ENCODE measurements at regions not wholly inside any gene's neighbourhood (a gene's known extent, or its start where the extent isn't known, plus 50 kb on each side); places are given as distances from the start of the nearest gene placed in this dataset.
"Not testable (repeated sequence)": the region's sequence is repeated elsewhere in the genome, so short reads cannot be mapped to it uniquely, and the experiment has no call there.

DNA sequence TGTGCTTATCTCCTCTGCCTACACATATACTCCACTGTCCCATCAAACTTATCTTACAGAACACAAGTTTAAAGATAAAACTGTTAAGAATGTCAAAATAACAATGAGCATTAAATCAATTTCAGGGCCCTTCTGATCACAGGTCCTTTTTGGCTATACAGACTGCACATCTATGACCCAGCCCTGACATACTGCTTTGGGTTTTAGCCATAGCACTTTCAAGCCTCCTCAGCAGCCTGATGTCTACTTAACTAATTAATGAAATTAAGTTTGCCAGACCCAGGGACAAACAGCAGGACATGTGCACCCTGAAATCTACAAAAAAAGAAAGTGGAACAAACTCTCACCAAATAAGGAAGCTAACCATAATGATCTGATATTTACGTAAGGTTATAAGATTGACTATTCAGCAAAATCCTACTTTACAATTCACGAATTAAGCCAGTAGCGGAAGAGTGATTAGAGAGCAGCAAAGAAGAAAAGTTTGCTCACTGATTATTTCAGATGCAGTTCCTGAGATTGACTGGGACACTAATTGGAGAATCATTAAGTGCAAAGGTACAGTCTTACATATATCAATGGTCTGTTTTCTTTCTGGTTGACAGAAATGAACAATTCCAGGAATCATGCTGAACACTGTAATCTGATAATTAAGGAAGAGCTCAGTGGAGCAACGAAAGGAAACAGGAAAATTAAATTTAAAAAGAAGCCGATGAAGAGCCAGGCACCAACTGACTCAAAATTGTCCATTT lies 669.3 kb upstream of the LRRN3 start:
- no peak for DNase-seq

DNA sequence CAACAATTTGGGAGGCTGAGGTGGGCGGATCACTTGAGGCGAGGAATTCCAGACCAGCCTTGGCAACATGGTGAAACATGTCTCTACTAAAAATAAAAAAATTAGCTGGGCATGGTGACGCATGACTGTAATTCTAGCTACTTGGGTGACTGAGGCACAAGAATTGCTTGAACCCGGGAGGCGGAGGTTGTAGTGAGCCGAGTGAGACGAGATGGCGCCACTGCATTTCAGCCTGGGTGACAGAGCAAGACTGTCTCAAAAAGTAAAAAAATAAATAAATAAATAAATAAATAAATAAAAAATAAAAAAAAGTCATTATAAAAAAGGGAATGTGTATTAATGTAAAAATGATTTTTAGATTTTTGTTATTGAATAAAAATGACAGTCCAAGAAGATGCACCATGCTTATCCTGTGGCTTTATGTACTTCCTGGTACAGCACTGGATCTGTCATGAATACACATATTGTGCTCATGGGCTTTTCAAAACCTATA lies 658.8 kb upstream of the LRRN3 start:
- no peak for DNase-seq

DNA sequence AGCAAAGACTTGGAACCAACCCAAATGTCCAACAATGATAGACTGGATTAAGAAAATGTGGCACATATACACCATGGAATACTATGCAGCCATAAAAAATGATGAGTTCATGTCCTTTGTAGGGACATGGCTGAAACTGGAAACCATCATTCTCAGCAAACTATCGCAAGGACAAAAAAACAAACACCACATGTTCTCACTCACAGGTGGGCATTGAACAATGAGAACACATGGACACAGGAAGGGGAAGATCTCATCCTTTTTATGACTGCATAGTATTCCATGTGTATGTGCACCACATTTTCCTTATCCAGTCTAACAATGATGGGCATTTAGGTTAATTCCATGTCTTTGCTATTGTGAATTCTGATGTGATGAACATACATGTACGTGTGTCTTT lies 652.0 kb upstream of the LRRN3 start:
- DNase-seq: not testable (repeated sequence)

DNA sequence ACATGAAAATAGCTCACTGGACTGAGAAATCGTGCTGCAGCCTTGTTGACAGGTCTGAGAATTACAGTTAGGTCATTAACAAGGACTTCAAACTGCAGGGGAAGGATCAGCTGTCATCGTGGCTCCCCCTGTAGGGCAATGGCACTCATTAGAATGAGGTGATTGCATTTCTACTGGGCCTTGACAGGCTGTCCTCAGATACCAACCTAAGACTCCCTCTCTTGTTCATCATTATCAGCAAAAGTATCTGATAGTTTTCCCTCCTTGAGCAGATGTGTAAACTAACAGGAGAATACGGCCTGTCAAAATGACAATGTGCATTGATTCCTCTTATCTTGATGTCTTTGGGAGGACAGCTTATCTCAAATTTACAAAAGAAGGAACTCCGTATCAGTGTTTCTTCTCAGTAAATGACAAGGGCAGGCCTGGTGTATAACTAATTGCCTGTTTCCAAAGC lies 648.5 kb upstream of the LRRN3 start:
- DNase-seq: no peak

DNA sequence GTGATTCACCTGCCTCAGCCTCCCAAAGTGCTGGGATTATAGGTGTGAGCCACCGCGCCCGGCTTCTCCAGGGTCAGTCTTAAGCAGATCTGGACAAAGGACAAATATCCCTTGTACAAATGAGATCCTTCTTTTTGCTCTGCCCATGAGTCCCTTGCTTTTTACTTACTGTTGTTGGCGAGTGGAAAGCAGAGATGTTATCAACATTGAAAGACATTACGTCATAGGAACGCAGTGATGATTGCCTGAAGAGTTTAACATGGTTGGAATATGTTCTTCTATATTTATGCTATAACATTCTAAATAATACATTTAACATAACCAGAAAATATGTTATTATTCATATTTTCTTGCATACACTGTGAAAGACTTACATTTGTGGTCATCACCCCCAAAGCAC lies 644.3 kb upstream of the LRRN3 start:
- DNase-seq: no peak

DNA sequence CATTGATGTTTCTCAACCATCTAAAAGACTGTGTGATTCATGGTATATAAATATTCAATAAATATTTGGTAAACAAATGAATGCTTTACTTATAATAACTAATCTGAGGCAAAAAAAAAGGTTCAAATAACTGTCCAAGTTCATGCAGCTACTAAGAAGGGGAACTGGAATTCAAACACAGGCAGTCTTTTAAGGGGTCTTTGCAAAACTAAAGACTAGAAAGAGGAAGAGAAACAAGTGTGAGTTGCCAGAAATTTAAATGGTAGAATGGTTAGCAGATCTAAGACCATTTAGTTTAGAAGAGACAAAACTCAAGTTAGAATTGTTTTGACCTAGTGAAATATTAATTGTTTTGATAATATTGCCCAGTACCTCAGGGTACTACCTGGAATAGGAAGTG lies 642.0 kb upstream of the LRRN3 start:
- no peak for DNase-seq

DNA sequence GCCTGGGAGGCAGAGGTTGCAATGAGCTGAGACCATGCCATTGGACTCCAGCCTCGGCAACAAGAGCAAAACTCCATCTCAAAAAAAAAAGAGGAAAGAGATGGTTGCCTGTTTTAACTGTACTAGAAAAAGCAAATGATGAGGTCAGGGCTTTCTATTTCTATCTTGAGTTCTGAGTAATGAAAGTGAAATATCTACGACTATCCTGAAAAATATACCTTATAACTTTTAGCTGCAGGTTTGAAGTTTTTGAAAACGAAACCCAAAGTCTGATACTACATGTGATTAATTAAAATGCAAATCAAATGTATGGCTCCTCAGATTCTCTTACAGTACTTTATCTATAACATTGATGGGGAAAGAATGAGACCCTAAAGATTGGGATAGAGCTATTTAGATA lies 636.2 kb upstream of the LRRN3 start:
- DNase-seq: no peak

DNA sequence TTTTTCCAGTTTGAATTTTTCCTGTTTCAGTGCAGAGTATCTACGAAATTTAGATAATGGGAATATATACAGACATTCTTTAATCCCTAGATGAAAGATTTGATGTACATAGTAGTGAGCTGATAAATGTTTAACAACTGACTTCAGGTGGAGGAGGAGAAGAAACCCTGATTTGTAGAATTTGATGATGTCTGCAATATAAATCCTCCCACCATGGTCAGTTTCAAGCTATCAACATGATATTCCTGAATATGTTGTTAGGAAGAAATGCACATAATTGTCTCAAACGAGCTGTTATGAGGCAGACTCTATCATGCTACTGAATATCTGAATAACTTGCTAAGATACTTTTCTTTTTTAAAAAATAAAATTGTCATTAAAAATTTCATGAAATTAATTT lies 629.3 kb upstream of the LRRN3 start:
- DNase-seq: no peak

DNA sequence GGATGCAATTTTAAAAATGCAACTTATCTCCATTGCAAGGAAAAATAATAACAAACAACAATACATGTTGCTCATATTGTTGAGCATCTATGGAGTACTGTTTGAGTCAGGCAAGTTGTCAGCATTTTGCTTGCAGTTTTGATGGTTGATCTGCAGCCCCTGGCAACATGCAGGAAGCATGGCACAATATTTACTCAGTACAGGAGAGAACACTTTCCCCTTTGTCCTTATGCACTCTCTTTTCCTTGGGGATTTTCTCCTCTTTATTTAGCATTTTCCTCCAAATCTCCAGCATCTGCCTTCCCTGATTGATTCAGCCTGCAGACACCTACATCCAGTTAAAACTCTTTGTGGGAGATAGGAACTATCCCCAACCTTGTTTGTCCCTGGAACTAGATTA lies 620.5 kb upstream of the LRRN3 start:
- no peak for DNase-seq

DNA sequence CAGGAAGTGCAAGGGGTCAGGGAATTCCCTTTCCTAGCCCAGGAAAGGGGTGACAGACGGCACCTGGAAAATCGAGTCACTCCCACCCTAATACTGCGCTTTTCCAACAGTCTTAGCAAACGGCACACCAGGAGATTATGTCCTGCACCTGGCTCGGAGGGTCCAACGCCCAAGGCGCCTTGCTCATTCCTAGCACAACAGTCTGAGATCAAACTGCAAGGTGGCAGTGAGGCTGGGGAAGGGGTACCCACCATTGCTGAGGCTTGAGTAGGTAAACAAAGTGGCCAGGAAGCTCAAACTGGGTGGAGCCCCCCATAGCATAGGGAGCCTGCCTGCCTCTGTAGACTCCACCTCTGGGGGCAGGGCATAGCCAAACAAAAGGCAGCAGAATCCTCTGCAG lies 618.5 kb upstream of the LRRN3 start:
- DNase-seq: not testable (repeated sequence)

DNA sequence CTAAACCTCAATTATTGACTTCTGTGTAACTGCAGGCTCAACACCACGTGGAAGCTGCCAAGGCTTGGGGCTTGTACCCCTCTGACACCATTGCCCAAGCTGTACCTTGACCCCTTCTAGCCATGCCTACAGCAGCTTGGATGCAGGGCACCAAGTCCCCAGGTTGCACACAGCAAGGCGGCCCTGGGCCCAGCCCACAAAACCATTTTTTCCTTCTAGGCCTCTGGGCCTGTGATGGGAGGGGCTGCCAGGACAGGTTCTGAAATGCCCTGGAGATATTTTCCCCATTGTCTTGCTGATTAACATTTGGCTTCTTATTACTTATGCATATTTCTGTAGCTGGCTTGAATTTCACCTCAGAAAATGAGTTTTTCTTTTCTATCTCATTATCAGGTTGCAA lies 610.0 kb upstream of the LRRN3 start:
- DNase-seq: no peak

DNA sequence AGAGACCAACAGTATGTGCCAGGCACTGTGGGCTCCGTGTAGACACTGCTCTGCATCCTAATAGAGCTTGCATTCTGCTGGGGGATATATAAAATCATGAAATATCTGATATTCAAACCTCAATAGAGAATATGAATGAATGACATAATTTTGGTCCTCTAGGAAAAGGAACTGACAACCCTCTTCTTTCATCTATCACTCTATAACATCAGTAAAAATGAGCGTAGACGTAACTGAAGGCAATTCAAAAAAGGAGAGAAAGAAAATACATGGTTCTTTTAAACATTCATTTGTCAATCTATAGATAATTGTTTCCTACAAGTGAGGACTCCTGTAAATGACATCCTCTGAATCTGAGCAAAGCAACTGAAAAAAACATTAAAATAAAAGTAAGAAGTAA lies 607.4 kb upstream of the LRRN3 start:
- no peak for DNase-seq

DNA sequence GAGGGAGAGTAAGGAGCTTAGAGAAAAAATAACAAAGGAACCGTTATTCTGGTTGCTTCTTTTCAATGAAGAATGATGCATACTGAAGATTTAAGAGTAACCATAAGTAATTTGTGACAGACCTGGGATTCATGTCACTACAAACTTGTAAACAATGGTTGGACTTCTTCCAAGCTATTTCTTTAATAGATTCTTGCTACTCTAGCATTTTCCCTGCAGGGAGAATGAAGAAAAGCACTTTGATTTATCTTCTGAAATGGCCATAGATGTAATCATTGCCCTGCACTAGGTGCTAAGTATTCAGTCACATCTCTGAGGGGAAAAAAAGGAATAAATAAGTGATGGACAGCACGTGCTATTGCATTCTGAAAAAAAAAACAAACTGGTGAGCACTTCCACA lies 606.6 kb upstream of the LRRN3 start:
- DNase-seq: no peak

DNA sequence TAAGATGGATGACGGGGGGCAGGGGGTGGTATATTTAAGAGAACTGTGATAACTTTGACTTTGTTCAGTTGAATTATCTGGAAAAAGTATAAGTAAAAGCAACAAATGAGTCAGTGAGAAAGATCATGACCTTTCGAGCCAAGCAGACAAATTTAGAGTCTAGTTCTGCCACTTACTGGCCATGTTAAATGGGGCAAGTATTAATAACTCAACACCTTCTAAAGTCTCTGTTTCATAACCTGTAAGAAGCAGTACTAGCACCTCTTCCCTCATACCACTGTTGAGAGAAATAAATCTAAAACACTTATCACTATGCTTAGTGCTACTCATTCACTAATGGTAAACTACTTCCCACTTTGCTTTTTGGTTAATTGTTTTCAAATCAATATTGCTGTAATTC lies 604.4 kb upstream of the LRRN3 start:
- DNase-seq: no peak

DNA sequence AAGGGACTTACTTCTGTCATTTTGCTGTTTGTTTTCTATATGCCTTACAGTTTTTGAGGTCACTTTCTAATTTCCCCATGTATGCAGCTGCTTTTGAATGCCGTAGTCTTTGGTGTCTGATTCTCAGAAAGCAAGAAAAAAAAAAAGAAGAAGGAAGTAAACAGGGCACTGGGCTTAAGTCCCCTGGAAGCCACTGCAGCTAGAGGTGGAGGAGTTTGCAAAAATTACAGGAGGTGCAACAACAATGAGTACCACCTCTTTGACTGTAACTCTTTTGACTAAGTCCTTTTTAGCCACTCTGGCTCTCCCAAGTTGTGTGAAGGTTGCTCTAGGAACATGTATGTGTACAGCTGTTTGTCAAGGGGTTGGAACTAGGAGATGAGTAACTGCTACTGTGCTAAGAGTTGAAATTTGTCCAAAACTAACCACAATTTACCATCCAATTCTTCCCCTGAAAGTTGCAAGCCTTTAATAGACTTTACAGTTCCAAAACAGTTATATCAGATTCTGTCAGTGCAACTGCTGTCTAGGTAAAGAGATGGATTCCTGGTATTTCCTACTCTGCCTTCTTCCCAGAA lies 588.0 kb upstream of the LRRN3 start:
- no peak for DNase-seq

DNA sequence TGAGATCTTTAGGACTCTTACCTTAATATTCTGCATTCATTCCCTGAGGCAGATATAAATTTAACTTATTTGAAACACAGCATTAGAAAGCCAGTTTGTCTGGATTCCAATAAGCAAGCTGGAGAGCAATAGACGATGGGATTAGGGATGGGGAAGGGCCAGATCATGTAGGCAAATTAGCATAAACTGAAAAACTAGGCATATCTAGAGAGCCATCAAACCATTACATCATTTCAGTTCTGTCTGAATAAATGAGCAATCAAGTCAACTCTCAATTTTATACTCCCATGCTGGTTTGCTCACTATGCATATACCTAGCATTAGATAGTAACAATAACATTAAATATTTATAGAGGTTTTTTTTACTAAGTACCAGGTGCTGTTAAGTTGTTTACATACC lies 583.6 kb upstream of the LRRN3 start:
- DNase-seq: no peak

DNA sequence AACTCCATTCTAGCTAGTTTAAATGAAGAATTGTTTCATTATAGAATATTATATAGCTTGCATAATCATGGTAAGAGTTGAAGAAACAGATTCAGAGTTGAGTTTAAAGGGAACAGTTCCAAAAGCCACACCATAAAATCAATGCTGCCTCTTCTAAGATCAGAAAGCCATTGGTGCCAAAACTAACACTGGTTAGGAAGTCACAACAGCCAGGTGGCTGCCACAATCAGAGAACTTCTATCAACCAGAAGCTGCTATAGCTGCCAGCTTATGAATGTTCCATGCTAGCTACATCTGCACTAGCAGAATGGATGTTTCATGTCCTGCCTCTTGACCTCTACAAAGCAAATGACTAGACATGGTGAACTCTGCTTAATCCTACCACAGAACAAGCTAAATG lies 583.1 kb upstream of the LRRN3 start:
- no peak for DNase-seq

DNA sequence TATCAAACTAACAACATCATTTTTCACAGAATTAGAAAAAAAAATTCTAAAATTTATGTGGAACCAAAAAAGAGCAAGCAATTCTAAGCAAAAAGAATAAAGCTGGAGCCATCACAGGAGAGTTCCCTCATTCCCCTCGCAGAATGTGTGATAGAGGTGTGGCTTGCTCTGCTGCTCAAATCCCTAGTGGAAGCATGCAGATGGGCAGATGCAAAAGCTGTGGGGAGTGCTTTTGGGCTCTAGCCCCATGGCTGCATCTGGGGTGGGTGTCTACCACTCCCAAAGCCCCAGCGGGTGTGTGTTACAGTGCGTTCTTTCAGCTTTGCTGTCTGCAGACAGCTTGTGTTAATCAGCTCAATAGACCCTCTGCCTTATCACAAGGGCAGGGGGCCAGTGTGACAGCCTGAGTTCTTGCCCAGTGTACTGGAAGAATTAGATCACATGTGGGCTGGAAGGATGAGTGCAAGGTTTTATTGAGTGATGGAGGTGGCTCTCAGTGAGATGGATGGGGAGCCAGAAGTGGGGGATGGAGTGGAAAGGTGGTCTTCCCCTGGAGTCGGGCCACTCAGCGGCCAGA lies 575.9 kb upstream of the LRRN3 start:
- DNase-seq: not testable (repeated sequence)

DNA sequence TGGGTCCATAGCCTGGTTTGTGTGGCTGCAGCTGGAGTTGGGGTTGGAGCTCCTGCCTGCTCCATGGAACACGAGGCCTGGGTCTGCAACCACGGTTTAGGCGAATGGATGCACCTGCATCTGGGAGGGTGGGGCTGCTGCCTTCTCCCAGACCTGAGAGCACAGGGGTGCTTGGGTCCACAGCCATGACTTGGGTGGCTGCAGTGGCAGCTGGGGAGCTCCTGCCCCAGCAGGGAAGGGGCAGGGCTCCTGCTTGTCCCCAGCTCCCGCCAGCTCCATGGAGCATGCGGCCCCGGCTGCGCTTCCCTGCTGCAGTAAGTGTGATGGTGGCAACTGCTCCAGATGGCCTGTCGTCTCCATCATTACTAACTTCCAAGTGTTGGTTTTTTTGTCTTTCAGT lies 571.1 kb upstream of the LRRN3 start:
- DNase-seq: no peak

DNA sequence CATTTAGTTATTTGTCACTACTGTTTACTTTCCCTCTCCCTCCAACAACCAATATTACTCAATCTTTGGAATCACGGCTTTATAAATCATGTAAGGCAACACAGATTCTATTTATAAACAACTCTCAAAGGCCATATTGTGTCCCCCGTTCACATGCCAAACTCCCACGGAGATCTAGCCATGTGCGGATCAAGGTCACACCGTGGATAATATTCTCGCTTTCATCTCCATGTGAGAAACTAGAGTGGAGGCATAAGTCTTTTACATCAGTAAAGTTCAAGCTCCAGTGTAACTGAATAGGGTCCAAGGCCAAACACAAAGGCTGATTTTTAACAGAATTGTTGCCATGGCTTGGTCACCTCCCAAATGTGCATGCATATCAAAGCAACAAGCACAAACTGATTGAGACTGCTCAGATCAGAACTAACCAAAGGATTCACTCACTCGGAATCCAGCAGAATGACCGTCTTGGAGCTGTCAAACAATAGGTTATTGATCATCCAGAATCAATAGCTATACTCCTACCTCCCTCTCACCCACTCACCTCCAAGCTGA lies 569.5 kb upstream of the LRRN3 start:
- no peak for DNase-seq

DNA sequence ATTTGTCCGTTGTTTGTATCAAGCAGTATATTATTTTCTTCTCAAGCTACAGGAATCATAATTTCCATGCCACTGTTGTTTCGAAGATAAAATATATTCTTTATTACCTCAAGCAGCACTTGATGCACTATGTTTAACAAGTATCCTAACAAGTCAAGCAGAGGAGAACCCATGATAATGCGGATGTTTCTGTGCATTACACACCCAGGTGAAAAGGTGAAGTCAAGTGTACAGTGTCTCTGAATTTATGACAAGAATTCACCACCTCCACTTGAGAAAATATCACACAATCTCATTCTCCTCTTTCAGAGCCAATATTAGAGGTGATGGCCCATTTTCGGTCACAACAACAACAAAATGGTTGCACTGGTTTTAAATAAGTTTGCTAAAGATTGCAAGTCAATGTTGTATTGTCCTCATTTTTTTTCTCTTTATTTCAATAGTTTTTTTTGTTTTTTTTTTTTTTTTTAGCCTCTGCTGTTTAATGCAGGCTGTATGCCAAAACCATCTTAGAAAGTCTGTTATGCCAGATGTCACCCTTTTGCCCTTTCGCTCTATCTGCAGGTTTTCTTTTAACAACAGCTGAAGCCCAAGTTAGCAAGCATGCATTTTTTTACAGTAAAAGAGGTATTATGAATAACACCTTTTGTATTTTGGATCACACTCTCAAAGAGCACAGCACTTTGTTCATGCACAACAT lies 568.7 kb upstream of the LRRN3 start:
- DNase-seq: no peak

DNA sequence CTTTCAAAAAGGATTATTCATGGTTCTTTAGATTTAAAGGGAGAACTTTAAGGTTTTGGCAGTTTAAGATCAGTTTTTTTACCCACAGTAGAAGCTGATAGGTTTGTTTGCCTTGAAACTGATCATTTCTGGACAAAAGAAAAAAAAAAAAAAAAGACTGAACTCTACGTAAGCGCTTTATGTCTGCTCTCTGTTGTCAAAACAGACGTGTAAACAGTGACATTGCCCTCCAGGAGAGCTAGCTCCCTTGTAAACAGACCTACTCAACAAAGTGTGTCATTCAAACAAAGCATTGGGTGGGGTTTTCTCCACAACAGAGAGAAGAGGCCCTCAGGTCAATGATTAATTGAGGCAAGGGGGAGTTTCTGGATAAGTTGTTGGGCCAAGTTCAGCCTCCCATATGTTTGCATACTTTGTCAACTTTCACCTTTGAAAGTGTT lies 568.1 kb upstream of the LRRN3 start:
- no peak for DNase-seq

Data from anterior cingulate cortex (tissue), 58 donors.